ENCODE measurements at regions not wholly inside any gene's neighbourhood (a gene's known extent, or its start where the extent isn't known, plus 50 kb on each side); places are given as distances from the start of the nearest gene placed in this dataset.

- TF ChIP-seq SP1 (IDR thresholded peaks at IDR 0.05) (no peak), BHLHE40 (IDR thresholded peaks at IDR 0.05; ENCODE audit: borderline replicate concordance) (no peak), FOXM1 (IDR thresholded peaks at IDR 0.05; ENCODE audit: borderline replicate concordance) (no peak), PKNOX1 (IDR thresholded peaks at IDR 0.05) (no peak), SUZ12 (IDR thresholded peaks at IDR 0.05) (no peak), ZNF384 (IDR thresholded peaks at IDR 0.05) (no peak)
These were observed 399.1 kb downstream of the PPP1R2C start for GRCh38 chrX:42378857-42379256.

Measured in HEK293T (cell line).